OCI-LY7 (cell line): ENCODE measurements at regions not wholly inside any gene's neighbourhood (a gene's known extent, or its start where the extent isn't known, plus 50 kb on each side); places are given as distances from the start of the nearest gene placed in this dataset.

Experiments
- BruUV-seq: library from RNA; stranded (reverse); fragments of 400-500 nt; replicated peaks from 2 replicates; lab custom pipeline; 2021; lab: Mats Ljungman, UMichigan
- CTCF ChIA-PET: fragments of 300-600 bp; sonication (Branson Sonifier 250); formaldehyde crosslinking; loops from one replicate; lab custom pipeline; 2022; ENCODE audit warnings: antibody characterized with exemption; ENCODE audit not compliant: unreplicated experiment; lab: Charles Lee
- POLR2A ChIA-PET: fragments of 300-600 bp; sonication (Branson Sonifier 250); formaldehyde crosslinking; loops from one replicate; lab custom pipeline; 2022; ENCODE audit warnings: antibody characterized with exemption; lab: Charles Lee
- DNase-seq: peaks from one replicate; pipeline ENCODE4 v3.0.0-alpha.2; 2015; ENCODE audit warnings: low spot score
- H2AFZ ChIP-seq: fragments of 200-600 bp; sonication (generic), shearing (Covaris generic); 2 replicates; pipeline ENCODE4 v1.6.1; 2014; ENCODE audit warnings: mild to moderate bottlenecking, antibody characterized with exemption, low read length, moderate library complexity
- H3K27ac ChIP-seq: fragments of 200-600 bp; sonication (generic); 2 replicates; pipeline ENCODE4 v1.5.1; 2014; ENCODE audit warnings: mixed run types, low read depth, mild to moderate bottlenecking, moderate library complexity, low read length, inconsistent platforms; ENCODE audit not compliant: poor library complexity, severe bottlenecking
- H3K36me3 ChIP-seq: fragments of 200-600 bp; sonication (generic); 2 replicates; pipeline ENCODE4 v1.6.1; 2014; ENCODE audit warnings: mild to moderate bottlenecking, antibody characterized with exemption, low read length, moderate library complexity, mixed read lengths; ENCODE audit not compliant: insufficient read depth
- H3K4me1 ChIP-seq: fragments of 200-600 bp; sonication (generic); 2 replicates; pipeline ENCODE4 v1.5.1; 2014; ENCODE audit warnings: mild to moderate bottlenecking, low read length; ENCODE audit not compliant: insufficient read depth, poor library complexity, severe bottlenecking
- H3K4me2 ChIP-seq: fragments of 200-600 bp; sonication (generic); 2 replicates; pipeline ENCODE4 v1.6.1; 2014; ENCODE audit warnings: mild to moderate bottlenecking, low read length
- H3K4me3 ChIP-seq: fragments of 200-600 bp; sonication (generic); 2 replicates; pipeline ENCODE4 v1.5.1; 2014; ENCODE audit warnings: mild to moderate bottlenecking, low read depth, low read length; ENCODE audit not compliant: poor library complexity, severe bottlenecking
- H3K79me2 ChIP-seq: fragments of 200-600 bp; sonication (generic); 2 replicates; pipeline ENCODE4 v1.6.1; 2016; ENCODE audit warnings: low read depth, mild to moderate bottlenecking, low read length, moderate library complexity, mixed read lengths; ENCODE audit not compliant: insufficient read depth
- H3K9me2 ChIP-seq: fragments of 200-600 bp; sonication (generic); 2 replicates; pipeline ENCODE4 v1.6.1; 2016; ENCODE audit warnings: mild to moderate bottlenecking, low read length, mixed read lengths; ENCODE audit not compliant: insufficient read depth
- H3K9me3 ChIP-seq: fragments of 200-600 bp; sonication (generic); 2 replicates; pipeline ENCODE4 v1.6.1; 2014; ENCODE audit warnings: mild to moderate bottlenecking, mixed run types, low read length, mixed read lengths
- H4K20me1 ChIP-seq: fragments of 200-600 bp; sonication (generic); 2 replicates; pipeline ENCODE4 v1.6.1; 2014; ENCODE audit warnings: mild to moderate bottlenecking, antibody characterized with exemption, low read length, moderate library complexity, mixed read lengths; ENCODE audit not compliant: insufficient read depth
- EZH2phosphoT487 ChIP-seq: fragments of 200-600 bp; sonication (generic); IDR thresholded peaks from 2 replicates; pipeline ENCODE4 v1.6.1; 2018; ENCODE audit warnings: low read depth, borderline replicate concordance, mild to moderate bottlenecking, mixed run types, antibody characterized with exemption, low read length, moderate library complexity, mixed read lengths
- intact Hi-C: fragments of 100-400 bp; cut with micrococcal nuclease; formaldehyde crosslinking; loops from one replicate; pipeline ENCODE4 v1.10.0; 2022; ENCODE audit not compliant: unreplicated experiment
- TF ChIP-seq, protein P1 (sequence below): fragments of 200-600 bp; sonication (generic); conservative IDR thresholded peaks from 2 replicates; pipeline ENCODE4 v1.5.1; 2014; ENCODE audit warnings: mild to moderate bottlenecking, antibody characterized with exemption, low read length, moderate library complexity, mixed read lengths

DNA sequence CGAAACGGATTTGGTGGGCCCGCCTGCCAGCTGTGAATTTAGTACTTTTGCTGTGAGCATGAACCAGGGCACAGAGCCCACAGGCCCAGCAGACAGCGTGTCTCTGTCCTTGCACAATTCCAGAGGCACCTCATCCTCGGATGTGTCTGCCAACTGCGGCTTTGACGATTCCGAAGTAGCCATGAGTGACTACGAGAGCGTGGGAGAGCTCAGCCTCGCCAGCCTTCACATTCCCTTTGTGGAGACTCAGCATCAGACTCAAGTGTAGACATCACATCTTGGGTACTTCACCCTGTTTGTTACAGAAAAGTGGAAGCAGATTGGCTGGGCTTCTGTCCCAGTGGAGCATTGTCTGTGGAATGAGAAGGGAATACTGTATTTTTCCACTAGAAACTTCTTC is 78.6 kb upstream of the MTNR1B start:
- no peaks in the 10 kb centered on the region for H3K9me2 ChIP-seq
- no peaks in the 10 kb centered on the region for H3K9me3 ChIP-seq
- intact Hi-C loops: no loop called here
- H3K4me2 ChIP-seq: no peak overlapping the region
- no peak overlapping the region for H3K27ac ChIP-seq
- no peaks in the 10 kb centered on the region for H3K36me3 ChIP-seq
- H4K20me1 ChIP-seq: no peaks in the 10 kb centered on the region
- no peak overlapping the region for H3K4me3 ChIP-seq
- no TSS peak for BruUV-seq
- DNase-seq: no peak
- no peak overlapping the region for H2AFZ ChIP-seq
- TF ChIP-seq EZH2phosphoT487: no peak
- TF ChIP-seq, protein P1, sequence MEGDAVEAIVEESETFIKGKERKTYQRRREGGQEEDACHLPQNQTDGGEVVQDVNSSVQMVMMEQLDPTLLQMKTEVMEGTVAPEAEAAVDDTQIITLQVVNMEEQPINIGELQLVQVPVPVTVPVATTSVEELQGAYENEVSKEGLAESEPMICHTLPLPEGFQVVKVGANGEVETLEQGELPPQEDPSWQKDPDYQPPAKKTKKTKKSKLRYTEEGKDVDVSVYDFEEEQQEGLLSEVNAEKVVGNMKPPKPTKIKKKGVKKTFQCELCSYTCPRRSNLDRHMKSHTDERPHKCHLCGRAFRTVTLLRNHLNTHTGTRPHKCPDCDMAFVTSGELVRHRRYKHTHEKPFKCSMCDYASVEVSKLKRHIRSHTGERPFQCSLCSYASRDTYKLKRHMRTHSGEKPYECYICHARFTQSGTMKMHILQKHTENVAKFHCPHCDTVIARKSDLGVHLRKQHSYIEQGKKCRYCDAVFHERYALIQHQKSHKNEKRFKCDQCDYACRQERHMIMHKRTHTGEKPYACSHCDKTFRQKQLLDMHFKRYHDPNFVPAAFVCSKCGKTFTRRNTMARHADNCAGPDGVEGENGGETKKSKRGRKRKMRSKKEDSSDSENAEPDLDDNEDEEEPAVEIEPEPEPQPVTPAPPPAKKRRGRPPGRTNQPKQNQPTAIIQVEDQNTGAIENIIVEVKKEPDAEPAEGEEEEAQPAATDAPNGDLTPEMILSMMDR: no peak
- no peaks in the 10 kb centered on the region for H3K4me1 ChIP-seq
- ChIA-PET POLR2A (interaction anchor here (0.7 kb wide), 1 partner anchor 1291 kb away, joined by 3 read pairs; no protein-coding TSS in a partner anchor), CTCF (no interaction called here)
- no peaks in the 10 kb centered on the region for H3K79me2 ChIP-seq

GRCh38 chr11:92892802-92893684 is 76.4 kb upstream of the MTNR1B start:
- Histone ChIP-seq H3K9me2 (no peaks in the 10 kb centered on the region), H3K79me2 (no peaks in the 10 kb centered on the region), H3K9me3 (no peaks in the 10 kb centered on the region), H3K36me3 (no peaks in the 10 kb centered on the region), H2AFZ (no peak overlapping the region), H3K4me1 (no peaks in the 10 kb centered on the region), H3K27ac (no peak overlapping the region), H3K4me2 (no peak overlapping the region), H3K4me3 (no peak overlapping the region), H4K20me1 (no peaks in the 10 kb centered on the region)
- no TSS peak for BruUV-seq
- no peak for DNase-seq
- POLR2A ChIA-PET: no interaction called here
- TF ChIP-seq EZH2phosphoT487: no peak
- TF ChIP-seq, protein P1: no peak
- intact Hi-C loops: no loop called here
- CTCF ChIA-PET: no interaction called here

- H3K4me1 ChIP-seq: no peaks in the 10 kb centered on the region
- H3K4me3 ChIP-seq: no peak overlapping the region
- H3K36me3 ChIP-seq: no peaks in the 10 kb centered on the region
- no peaks in the 10 kb centered on the region for H4K20me1 ChIP-seq
- no peaks in the 10 kb centered on the region for H3K9me3 ChIP-seq
- intact Hi-C loops: no loop called here
- no peak overlapping the region for H3K27ac ChIP-seq
- H3K4me2 ChIP-seq: no peak overlapping the region
- ChIA-PET POLR2A (no interaction called here), CTCF (no interaction called here)
- DNase-seq: no peak
- no peaks in the 10 kb centered on the region for H3K79me2 ChIP-seq
- TF ChIP-seq EZH2phosphoT487: no peak
- TF ChIP-seq, protein P1: no peak
- H2AFZ ChIP-seq: no peak overlapping the region
- BruUV-seq: no TSS peak
- no peaks in the 10 kb centered on the region for H3K9me2 ChIP-seq
Observed at GRCh38 chr11:92894197-92894596, 75.3 kb upstream of the MTNR1B start.
